ENCODE measurements at regions not wholly inside any gene's neighbourhood (a gene's known extent, or its start where the extent isn't known, plus 50 kb on each side); places are given as distances from the start of the nearest gene placed in this dataset.

GRCh38 chr13:22090106-22090505 lies 419.2 kb downstream of the FGF9 start:
- TF ChIP-seq CTCF (IDR thresholded peaks at IDR 0.05) (no peak), EP300 (IDR thresholded peaks at IDR 0.05) (no peak)
